ENCODE measurements at regions not wholly inside any gene's neighbourhood (a gene's known extent, or its start where the extent isn't known, plus 50 kb on each side); places are given as distances from the start of the nearest gene placed in this dataset.

DNA sequence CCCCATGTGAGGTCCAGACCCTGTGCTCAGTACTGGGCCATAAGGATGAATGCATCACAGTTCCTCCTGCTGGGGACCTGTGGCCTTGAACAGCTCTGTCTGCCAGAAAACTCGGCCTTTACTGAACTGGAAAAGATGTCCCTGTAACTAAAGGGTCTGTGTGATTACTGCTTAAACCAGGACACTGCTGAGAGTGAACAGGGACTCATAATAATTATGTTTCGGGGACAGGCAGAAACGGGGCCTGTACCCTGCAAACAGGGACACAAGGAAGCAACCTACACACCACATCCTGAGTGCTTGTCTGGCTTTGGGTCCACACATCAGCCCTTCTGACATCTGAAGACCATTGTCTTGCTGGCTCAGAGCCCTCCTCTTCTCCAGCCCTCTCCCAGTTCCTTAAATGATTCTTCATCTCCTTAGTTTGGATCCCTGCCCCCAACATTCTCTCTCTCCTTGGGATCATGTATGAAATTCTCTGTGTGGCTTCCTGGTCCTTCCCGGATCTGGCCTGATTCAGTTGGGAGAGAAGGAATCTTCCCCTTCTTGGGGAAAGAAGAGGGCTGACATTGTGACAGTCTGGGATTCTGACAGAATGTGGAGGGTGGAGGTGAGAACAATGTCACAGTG, 248.0 kb downstream of the MYCN start:
- TF ChIP-seq, protein P1, sequence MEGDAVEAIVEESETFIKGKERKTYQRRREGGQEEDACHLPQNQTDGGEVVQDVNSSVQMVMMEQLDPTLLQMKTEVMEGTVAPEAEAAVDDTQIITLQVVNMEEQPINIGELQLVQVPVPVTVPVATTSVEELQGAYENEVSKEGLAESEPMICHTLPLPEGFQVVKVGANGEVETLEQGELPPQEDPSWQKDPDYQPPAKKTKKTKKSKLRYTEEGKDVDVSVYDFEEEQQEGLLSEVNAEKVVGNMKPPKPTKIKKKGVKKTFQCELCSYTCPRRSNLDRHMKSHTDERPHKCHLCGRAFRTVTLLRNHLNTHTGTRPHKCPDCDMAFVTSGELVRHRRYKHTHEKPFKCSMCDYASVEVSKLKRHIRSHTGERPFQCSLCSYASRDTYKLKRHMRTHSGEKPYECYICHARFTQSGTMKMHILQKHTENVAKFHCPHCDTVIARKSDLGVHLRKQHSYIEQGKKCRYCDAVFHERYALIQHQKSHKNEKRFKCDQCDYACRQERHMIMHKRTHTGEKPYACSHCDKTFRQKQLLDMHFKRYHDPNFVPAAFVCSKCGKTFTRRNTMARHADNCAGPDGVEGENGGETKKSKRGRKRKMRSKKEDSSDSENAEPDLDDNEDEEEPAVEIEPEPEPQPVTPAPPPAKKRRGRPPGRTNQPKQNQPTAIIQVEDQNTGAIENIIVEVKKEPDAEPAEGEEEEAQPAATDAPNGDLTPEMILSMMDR (IDR thresholded peaks at IDR 0.05), result no peak
- TF ChIP-seq POLR2AphosphoS5 (IDR thresholded peaks at IDR 0.05) (no peak), EP300 (IDR thresholded peaks at IDR 0.05) (no peak)

All from gastroesophageal sphincter (tissue), 3 donors.